Muscle of back (tissue), 3 donors: ENCODE measurements at regions not wholly inside any gene's neighbourhood (a gene's known extent, or its start where the extent isn't known, plus 50 kb on each side); places are given as distances from the start of the nearest gene placed in this dataset.

Source experiments
- DNase-seq, 3 donors: peaks; one replicate each; pipeline versions ENCODE4 v3.0.0 to v3.0.0-alpha.2; 2013

DNA sequence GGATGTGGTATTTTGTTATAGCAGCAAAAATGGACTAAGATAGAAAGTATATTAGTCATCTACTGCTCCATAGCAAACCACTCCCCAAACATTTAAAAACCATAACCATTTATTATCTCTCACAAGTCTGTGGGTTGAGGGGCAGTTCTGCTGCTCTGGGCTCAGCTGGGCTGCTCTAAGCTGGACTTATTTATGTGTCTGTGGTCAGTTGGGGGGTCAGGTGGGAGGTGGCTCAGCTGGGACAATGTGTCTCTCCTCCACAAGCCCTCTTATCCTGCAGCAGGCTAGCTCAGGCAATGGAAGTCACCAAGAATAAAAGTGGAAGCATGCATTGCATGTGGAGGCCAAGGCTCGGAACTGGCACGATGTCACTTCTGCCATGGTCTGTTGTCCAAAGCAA is 226.1 kb upstream of the N4BP1 start:
- no peak for DNase-seq

- no peak for DNase-seq
Observed at GRCh38 chr16:48834576-48834975, 224.6 kb upstream of the N4BP1 start.

DNA sequence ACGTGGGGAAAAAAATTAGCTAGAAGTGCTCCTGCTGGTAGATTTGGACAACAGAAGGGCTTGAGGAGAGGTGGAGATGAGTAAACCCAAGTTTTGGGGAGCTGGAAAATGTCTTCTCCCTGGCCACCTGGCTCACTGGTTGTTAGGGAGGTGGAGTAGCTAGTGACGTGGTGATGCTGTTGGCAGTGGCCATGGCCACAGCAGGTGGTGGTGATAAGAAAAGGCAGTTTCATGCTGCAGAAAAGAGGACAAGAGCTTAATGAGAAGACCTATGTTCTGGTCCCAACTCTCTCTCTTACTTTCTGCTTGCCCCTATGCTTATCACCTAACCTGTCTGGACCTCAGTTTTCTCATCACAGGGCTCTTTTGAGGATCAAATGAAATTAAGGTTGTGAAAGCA is 223.5 kb upstream of the N4BP1 start:
- no peak for DNase-seq

DNA sequence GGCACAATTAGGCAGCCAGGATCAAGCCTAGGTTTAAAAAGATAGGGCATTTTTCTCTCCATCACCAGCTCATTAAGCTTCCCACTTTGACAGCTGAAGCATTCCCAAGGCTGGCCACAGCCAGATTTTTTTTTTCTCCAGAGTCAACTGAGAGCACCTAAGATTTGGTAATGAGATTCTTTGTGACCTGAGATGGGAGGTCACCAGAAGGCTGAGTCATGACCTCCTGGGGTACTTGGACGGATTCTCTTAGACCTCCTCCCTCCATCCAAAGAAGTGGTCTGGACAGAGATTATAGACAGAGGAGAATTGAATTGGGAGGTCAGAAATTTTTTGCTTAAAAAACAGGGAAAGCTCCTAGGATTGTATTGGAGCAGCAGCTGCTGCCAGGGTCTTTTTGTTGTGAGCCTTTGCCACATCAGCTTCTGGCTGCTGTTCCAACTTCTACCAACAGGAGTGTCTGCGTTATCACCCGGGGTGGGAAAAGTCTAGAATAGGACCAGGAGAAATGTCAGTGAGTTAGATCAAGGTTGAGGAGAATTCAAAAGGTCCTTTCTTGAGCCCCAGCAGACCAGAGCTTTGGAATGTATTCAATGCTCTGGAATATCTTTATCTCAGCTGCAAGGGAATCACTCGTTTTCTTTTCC is 221.2 kb upstream of the N4BP1 start:
- DNase-seq: no peak

GRCh38 chr16:48829336-48830310 is 219.6 kb upstream of the N4BP1 start:
- DNase-seq: no peak

GRCh38 chr16:48824271-48824670 is 214.3 kb upstream of the N4BP1 start:
- DNase-seq: no peak

DNA sequence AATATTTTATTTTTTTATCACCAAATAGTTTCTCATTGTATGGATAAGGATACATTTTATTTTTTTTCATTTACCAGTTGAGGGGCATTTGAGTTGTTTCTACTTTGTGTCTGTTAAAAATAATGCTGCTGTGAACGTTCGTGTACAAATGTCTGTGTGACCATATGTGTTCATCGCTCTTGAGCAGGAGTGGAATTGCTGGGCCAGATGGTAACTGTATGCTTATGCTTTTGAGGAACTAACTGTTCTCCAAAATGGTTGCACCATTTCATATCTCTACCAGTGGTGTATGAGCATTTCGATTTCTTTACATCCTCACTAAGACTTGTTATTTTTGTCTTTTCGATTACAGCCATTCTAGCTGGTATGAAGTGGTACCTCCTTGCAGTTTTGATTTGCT is 212.5 kb upstream of the N4BP1 start:
- no peak for DNase-seq

DNA sequence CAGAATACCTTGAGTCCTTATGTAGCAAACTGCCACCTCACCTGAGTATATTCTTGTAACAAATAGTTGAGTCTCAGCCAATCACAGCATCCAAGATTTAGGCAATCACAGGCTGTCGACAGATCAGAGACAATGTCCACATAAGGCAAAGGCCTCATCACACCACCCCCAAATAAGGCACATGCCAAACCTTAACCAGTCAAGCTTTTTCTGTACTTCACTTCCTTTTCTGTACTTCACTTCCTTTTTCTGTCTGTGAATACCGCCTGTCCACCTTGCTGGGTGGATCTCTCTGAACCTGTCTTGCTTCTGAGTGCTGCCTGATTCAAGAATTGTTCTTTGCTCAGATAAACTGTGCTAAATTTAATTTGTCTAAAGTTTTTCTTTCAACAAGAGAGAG is 210.4 kb upstream of the N4BP1 start:
- no peak for DNase-seq

DNA sequence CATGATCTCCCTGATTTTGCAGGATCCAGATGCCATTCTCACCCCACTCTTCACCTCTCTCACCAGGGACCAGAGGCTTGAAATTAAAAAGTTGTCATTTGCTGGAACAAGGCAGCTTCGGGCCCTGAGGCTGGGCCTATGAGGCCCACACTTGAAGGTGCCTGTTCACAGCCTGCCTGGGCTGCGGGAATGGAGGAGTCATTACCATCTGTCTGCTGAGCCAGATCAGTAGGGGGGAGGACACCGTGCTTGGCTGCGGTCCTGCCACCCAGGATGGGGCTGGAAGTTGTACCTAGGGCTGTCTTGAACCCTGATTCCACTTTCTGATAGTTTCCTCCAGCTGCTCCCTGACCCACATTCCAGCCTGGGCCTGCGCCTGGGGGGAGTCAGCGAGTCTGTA is 208.3 kb upstream of the N4BP1 start:
- DNase-seq: no peak

GRCh38 chr16:48817032-48817431 is 207.1 kb upstream of the N4BP1 start:
- DNase-seq: no peak

DNA sequence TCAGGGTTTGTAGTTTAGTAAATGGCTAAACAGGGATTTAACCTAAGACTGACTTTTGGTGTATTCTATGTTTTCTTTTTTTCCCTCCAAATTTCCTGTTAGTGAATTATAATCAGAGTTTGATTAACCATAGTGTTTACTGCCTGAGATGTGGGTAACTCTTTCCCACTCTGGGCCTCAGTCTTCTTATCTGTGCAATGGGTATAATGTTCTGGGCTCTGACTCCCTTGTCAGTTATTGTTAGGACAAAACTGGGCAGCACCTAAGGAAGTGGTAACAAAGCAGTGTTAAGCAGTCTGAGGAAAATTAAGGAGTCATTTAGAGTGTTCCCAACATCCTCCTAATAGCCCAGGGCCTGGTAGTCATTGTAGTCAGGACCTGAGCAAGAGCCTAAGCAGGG is 206.4 kb upstream of the N4BP1 start:
- DNase-seq: no peak

- no peak for DNase-seq
Observed at GRCh38 chr16:48814994-48815393, 205.0 kb upstream of the N4BP1 start.

DNA sequence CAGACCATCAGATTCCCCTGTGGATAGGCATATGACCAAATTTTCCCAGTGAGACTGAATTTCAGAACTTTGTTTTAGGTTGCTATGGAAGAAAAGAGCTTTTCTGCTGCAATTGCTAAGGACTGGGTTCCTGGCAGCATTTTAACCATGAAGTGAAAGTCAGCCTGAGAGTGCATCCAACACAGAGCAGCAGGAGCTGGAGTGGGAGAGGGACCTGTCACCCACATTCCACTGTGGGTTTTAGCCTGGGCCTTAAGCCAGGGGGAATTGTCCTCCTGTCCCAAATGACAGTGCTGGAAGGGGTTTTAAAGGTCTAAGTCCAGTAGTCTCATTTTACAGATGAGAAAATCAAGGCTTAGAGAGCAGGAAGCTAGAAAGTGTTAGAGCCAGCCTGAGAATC is 203.5 kb upstream of the N4BP1 start:
- no peak for DNase-seq

DNA sequence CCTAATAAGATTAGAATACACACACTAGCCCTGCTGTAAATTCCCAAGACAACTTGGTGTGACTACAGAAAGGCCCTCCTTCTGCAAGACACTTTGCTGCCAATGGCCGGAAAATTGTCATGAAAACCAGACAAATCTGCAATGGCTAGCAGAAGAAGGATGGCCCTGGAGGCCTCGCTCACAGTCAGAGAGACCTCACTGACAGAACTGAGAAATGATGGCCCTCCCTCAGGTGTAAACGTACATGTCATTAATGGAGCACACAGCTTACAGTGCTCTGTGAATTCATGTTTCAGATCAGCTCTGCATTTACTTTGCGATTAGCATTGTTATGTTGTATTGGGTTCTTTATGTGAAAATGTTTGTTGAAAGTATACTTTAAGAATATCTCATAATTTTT is 202.9 kb upstream of the N4BP1 start:
- DNase-seq: no peak

DNA sequence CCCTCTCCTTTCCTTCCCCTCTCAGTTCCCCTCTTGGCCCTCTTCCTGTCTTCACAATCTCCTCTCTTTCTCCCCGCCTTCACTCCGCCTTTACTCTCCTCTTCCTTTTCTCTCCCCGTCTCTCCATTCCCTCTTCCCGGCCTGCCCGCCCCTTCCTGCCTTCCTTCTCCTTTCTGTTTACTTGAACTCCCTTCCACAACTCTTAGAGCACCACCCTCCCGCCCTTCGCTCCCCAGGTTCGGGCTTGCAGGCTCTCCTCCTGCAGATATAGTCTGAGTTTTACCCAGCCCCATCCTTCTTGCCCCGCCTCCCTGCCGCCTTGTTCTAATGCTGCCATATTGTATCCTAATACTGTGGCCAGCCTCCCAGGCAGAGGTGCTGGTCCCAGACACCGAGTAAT is 201.5 kb upstream of the N4BP1 start:
- DNase-seq: no peak

GRCh38 chr16:48810803-48811453 is 200.9 kb upstream of the N4BP1 start:
- DNase-seq: no peak

DNA sequence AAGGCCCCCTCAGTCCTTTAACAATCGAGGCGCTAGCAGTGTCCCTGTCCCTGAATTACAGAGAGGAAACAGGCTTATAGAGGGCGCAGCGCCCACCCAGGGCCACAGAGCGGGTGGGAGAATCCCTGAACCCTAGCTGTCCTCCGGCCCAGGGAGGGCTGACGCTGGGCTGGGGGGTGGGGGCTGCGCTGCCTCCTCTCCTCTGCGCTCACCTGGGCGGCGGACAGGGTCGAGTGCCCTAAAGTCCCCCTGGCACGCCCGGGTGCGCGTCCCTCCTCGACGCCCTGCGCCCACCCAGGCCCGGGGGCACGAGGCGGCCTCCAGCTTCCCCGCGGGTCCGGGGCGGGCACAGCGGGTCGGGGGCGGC is 200.4 kb upstream of the N4BP1 start:
- DNase-seq: no peak

DNA sequence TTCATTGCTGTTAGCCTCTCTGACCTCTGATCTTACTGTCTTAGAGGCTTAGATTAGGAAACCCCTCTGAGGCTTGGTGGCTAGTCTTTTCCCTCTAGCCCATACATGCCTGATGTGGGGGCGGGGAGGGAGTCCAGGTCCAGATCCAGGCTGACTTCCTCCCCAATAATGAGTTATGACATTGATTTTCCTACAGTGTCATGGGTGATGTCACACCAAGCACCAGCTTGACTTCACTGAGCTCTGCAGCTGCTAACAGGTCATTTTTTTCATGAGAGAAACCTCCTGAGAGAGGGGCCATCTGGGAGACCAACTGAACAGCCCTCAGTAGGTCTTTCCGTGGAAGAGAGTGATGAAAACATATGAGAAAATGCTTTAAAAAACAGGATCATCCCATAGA is 180.2 kb upstream of the N4BP1 start:
- no peak for DNase-seq

DNA sequence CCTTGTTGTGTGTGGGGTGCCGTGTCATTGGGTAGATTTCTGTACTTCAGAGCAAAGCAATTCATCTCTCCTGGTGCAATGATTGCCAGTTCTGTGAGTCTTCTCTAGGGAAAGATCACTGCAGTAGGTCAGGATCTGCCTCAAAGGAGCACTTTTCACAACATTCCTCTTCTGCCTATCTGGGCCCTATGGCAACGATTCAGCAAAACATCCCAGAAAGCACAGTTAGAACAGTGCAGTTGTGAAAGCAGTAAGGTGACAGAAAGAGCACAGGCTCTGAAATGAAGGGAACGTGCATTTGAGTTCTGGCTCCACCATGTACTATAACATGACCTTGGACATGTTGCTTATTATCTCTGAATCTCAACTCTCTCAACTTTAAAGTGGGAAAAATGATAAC is 178.5 kb upstream of the N4BP1 start:
- DNase-seq: no peak

DNA sequence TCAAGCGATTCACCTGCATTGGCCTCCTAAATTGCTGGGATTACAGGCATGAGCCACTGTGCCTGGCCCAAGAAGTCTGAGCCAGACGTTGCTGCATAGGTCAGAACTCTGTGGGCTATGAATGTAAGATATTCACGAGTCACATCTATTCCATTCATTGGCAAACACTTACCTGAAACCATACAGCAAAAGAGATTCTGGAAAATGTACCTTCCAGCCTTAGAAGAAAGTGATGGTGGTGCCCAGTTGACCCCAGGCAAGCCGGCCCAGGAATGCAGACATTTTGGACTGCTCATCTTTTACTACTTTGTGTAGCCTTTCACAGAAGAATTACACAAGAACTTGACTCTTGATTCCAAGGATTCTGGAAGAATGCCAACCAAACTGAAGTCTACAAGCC is 135.6 kb upstream of the N4BP1 start:
- no peak for DNase-seq

DNA sequence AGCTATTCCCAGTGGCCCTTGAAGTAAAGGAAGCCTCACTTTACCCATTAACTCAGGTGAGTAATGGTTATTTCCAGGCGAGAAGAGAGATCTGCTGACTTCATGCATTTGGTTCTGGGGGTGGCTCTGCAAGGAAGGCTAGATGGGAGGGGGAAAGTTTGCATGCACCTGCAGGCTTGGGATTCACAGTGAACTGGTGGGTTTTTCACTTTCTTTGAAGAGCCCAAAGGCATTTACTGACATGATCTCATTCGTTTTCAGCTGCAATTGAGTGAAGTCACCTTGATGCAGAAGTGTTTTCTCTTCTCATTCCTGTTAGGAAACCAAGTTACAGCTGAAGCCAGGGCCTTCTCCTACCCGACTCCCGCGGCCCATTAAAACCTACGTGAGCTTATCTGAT is 131.0 kb upstream of the N4BP1 start:
- DNase-seq: no peak

GRCh38 chr16:48734220-48734619 is 124.2 kb upstream of the N4BP1 start:
- DNase-seq: no peak

DNA sequence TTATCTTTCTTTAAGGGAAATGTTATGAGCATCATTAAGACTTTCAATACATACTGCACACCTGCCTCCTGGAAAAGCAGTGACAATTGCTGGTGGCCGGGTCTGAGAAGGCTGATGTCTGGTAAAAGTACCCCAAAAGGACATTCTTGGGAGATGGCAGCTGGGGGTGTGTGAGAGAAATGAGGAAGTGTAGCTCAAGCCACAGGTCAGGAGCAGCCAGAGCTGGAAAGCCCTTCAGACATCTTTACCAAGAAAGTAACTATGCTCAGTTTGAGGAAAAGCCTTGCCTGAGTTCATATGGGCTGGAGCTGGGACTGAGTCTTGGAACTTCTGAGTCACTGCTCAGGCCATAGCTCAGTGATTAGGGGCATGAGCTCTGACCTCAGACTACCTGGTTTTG is 94.7 kb upstream of the N4BP1 start:
- DNase-seq: no peak
